Progenitor cell of endocrine pancreas (in vitro differentiated cells): ENCODE measurements at regions not wholly inside any gene's neighbourhood (a gene's known extent, or its start where the extent isn't known, plus 50 kb on each side); places are given as distances from the start of the nearest gene placed in this dataset.

Experiments used
- DNase-seq: peaks from one replicate; pipeline ENCODE4 v3.0.0; 2021; ENCODE audit warnings: low spot score; ENCODE audit not compliant: unreplicated experiment
- H3K27ac Mint-ChIP-seq: 2 replicates; pipeline ENCODE4 v1.8.0; 2021; ENCODE audit warnings: mild to moderate bottlenecking, moderate library complexity, mixed read lengths
- H3K27me3 Mint-ChIP-seq: 2 replicates; pipeline ENCODE4 v1.8.0; 2021; ENCODE audit warnings: mixed read lengths
- H3K36me3 Mint-ChIP-seq: 2 replicates; pipeline ENCODE4 v1.8.0; 2022; ENCODE audit warnings: mixed read lengths; ENCODE audit not compliant: insufficient read depth
- H3K4me1 Mint-ChIP-seq: 2 replicates; pipeline ENCODE4 v1.8.0; 2021; ENCODE audit warnings: low read depth, mixed read lengths
- H3K4me3 Mint-ChIP-seq: 2 replicates; pipeline ENCODE4 v1.8.0; 2021; ENCODE audit warnings: low read depth, mild to moderate bottlenecking, moderate library complexity, mixed read lengths
- H3K9me3 Mint-ChIP-seq: 2 replicates; pipeline ENCODE4 v1.8.0; 2021; ENCODE audit warnings: low read depth, mixed read lengths
- TF ChIP-seq, protein P1 (sequence below): fragments of 200-600 bp; sonication (generic); IDR thresholded peaks from one replicate; pipeline ENCODE4 v1.5.0; 2021; ENCODE audit warnings: antibody characterized with exemption, mild to moderate bottlenecking; ENCODE audit not compliant: unreplicated experiment

DNA sequence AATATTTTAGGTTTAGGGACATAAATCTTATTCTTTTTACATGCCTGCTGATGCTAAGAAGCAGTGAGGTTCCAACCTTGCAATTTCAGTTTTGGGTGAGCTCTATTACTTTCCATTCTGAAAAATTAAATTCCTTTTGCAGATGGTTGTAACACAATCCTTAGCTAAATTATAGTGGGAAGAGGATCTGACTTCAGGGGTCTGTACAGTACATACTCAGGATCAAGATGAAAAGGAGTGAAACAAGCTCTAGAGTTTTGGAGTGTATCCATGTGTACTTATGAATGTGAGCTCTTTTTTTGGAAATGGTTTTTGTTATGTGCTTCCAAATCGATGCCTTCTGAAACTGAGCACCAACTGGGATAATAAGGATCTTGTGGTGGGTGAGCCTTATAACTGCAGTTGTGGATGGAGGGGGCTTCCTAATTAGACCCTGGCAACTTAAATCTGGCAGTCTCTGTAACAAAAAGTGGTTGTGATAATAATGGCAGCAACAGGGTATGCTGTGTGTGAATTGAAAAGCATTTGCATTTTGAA is 218.8 kb upstream of the MAP3K7 start:
- H3K4me1 Mint-ChIP-seq, result peaks cover 18% of the 10 kb centered on the region
- no peak overlapping the region for H3K4me3 Mint-ChIP-seq

GRCh38 chr6:90803956-90804355 is 217.1 kb upstream of the MAP3K7 start:
- Mint-ChIP-seq H3K4me3 (no peak overlapping the region), H3K27ac (no peak overlapping the region), H3K9me3 (peaks cover 3% of the 10 kb centered on the region), H3K36me3 (no peaks in the 10 kb centered on the region), H3K27me3 (peaks cover 32% of the 10 kb centered on the region), H3K4me1 (peaks cover 12% of the 10 kb centered on the region)
- no peak for DNase-seq
- TF ChIP-seq, protein P1, sequence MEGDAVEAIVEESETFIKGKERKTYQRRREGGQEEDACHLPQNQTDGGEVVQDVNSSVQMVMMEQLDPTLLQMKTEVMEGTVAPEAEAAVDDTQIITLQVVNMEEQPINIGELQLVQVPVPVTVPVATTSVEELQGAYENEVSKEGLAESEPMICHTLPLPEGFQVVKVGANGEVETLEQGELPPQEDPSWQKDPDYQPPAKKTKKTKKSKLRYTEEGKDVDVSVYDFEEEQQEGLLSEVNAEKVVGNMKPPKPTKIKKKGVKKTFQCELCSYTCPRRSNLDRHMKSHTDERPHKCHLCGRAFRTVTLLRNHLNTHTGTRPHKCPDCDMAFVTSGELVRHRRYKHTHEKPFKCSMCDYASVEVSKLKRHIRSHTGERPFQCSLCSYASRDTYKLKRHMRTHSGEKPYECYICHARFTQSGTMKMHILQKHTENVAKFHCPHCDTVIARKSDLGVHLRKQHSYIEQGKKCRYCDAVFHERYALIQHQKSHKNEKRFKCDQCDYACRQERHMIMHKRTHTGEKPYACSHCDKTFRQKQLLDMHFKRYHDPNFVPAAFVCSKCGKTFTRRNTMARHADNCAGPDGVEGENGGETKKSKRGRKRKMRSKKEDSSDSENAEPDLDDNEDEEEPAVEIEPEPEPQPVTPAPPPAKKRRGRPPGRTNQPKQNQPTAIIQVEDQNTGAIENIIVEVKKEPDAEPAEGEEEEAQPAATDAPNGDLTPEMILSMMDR, result no peak

More for the DNA sequence above, 218.8 kb upstream of the MAP3K7 start:
- Mint-ChIP-seq H3K27me3 (peaks cover 29% of the 10 kb centered on the region), H3K36me3 (no peaks in the 10 kb centered on the region), H3K9me3 (peaks cover 3% of the 10 kb centered on the region), H3K27ac (no peak overlapping the region)
- TF ChIP-seq, protein P1, result no peak
- DNase-seq, result no peak

- H3K36me3 Mint-ChIP-seq, result no peaks in the 10 kb centered on the region
- H3K4me1 Mint-ChIP-seq, result peaks cover 2% of the 10 kb centered on the region
- no peaks in the 10 kb centered on the region for H3K9me3 Mint-ChIP-seq
- H3K27me3 Mint-ChIP-seq, result no peaks in the 10 kb centered on the region
- H3K4me3 Mint-ChIP-seq, result no peak overlapping the region
- TF ChIP-seq, protein P1, result no peak
- H3K27ac Mint-ChIP-seq, result no peak overlapping the region
- DNase-seq, result no peak
Observed at GRCh38 chr6:90795078-90795477, 208.2 kb upstream of the MAP3K7 start.

GRCh38 chr6:90793771-90794170 is 206.9 kb upstream of the MAP3K7 start:
- Mint-ChIP-seq H3K27me3 (no peaks in the 10 kb centered on the region), H3K36me3 (no peaks in the 10 kb centered on the region)
- TF ChIP-seq, protein P1, result no peak

DNA sequence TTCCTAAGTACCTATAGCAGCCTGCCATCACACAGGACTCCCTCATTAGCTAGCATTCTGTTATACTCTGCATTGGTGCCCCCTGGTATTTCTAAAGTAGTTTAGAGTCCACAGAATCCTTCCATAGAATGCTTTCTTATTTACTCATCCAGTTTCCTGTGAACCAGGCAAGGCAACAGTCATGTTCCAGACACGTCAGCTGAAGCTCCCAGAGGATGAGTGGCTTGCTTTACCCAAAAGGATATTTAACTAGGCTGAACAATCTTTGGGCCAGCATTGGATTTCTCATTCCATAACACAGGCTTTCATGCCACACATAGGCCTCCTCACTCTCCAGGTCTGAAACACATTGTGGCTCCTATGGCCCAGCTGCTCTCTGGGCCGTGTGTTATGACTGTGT is 203.8 kb upstream of the MAP3K7 start:
- TF ChIP-seq, protein P1, result no peak
- Mint-ChIP-seq H3K4me1 (peaks cover 2% of the 10 kb centered on the region), H3K9me3 (no peaks in the 10 kb centered on the region), H3K36me3 (no peaks in the 10 kb centered on the region), H3K4me3 (no peak overlapping the region), H3K27me3 (no peaks in the 10 kb centered on the region), H3K27ac (no peak overlapping the region)
- DNase-seq, result no peak

More at GRCh38 chr6:90793771-90794170, 206.9 kb upstream of the MAP3K7 start:
- Mint-ChIP-seq H3K4me1 (peaks cover 2% of the 10 kb centered on the region), H3K27ac (no peak overlapping the region), H3K4me3 (no peak overlapping the region), H3K9me3 (no peaks in the 10 kb centered on the region)
- no peak for DNase-seq
